Stomach (tissue), 4 donors: ENCODE measurements at regions not wholly inside any gene's neighbourhood (a gene's known extent, or its start where the extent isn't known, plus 50 kb on each side); places are given as distances from the start of the nearest gene placed in this dataset.

Experiments
- CTCF ChIP-seq, 7 experiments: fragments of 450-650 bp in 4 of 7; fragments of 200-600 bp in 3 of 7; sonication (generic) in 3 of 7; IDR thresholded peaks; one replicate each; pipeline ENCODE4 v1.5.1; 2016 to 2019; ENCODE audit warnings: antibody characterized with exemption in 7 of 7, control low read depth in 2 of 7, mild to moderate bottlenecking in 1 of 7
- POLR2A ChIP-seq, 4 donors: fragments of 450-650 bp; IDR thresholded peaks; one replicate each; pipeline ENCODE4 v1.6.1; 2016; ENCODE audit warnings: antibody characterized with exemption in 4 of 4, control low read depth in 2 of 4, mild to moderate bottlenecking in 1 of 4, moderate library complexity in 1 of 4
- POLR2AphosphoS5 ChIP-seq, 3 donors: sonication (generic); formaldehyde crosslinking; IDR thresholded peaks; one replicate each; pipeline ENCODE4 v1.6.1; 2016; ENCODE audit warnings: antibody characterized with exemption in 3 of 3

DNA sequence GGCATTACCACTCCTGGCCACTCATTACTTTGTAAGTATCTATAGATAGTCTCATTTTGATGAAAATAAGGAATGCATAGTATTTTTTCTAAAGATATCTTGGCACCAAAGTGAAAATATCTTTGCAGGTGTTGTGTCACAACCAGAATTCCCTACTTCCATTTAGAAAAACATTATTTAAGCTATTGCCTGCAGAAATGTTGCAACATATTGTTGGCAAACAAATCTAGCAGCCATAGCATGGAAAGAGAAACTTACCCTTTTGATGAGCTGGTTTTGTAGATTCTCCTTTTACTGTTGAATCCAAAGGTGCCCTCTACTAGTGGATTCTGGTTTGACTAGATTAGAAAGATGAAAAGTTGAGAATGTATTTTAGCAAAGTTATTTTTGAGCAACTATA, 138.8 kb downstream of the AREG start:
- TF ChIP-seq POLR2AphosphoS5 (IDR thresholded peaks at IDR 0.05) (no peak), POLR2A (IDR thresholded peaks at IDR 0.05) (no peak), CTCF (IDR thresholded peaks at IDR 0.05) (no peak)
